ENCODE measurements at regions not wholly inside any gene's neighbourhood (a gene's known extent, or its start where the extent isn't known, plus 50 kb on each side); places are given as distances from the start of the nearest gene placed in this dataset.

DNA sequence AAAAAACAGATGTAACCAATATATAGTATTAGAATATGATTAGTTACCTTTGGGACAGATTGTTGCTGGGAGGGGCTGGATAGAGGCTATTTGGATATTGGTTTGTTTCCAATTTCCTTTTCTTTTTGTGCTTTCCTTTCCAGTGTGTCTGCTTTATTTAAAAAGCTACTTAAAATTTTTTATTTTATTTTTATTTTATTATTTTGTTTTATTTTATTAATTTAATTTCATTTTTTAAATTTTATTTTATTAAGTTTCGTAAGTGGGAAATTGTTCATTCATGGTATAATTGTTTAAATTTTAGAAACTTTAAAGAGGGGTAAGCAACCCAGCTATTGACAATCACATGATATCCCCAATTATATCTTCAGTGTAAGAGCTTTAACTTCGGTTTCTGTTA, 2077.0 kb upstream of the PCDH20 start:
- H3K27ac ChIP-seq: no peak overlapping the region
- DNase-seq (ENCODE audit: low spot score): no peak
- POLR2A ChIA-PET (ENCODE audit: low non-redundant PET): no interaction called here
- TF ChIP-seq, protein P1, sequence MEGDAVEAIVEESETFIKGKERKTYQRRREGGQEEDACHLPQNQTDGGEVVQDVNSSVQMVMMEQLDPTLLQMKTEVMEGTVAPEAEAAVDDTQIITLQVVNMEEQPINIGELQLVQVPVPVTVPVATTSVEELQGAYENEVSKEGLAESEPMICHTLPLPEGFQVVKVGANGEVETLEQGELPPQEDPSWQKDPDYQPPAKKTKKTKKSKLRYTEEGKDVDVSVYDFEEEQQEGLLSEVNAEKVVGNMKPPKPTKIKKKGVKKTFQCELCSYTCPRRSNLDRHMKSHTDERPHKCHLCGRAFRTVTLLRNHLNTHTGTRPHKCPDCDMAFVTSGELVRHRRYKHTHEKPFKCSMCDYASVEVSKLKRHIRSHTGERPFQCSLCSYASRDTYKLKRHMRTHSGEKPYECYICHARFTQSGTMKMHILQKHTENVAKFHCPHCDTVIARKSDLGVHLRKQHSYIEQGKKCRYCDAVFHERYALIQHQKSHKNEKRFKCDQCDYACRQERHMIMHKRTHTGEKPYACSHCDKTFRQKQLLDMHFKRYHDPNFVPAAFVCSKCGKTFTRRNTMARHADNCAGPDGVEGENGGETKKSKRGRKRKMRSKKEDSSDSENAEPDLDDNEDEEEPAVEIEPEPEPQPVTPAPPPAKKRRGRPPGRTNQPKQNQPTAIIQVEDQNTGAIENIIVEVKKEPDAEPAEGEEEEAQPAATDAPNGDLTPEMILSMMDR (conservative IDR thresholded peaks at IDR 0.05; ENCODE audit: low read depth): no peak
- CTCF ChIA-PET: no interaction called here

DNA sequence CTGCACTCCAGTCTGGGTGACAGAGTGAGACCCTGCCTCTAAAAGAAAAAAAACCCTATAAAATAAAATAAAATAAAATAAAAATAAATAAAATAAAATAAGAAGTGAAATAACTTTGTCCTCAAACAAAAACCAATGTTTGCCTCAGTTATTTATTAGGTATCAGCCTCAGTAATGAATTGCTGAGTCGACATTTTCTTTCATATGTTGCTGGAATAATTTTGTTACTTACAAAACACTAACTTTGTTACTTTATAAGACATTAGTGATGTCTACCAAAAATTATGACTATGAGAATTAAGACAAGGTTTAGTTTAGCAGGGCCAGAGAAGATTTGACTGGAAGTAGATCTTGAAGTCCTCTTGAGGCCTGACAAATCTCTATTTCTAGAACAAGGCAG, 2074.5 kb upstream of the PCDH20 start:
- TF ChIP-seq, protein P1 (conservative IDR thresholded peaks at IDR 0.05; ENCODE audit: low read depth): no peak
- ChIA-PET CTCF (no interaction called here), POLR2A (ENCODE audit: low non-redundant PET) (no interaction called here)

DNA sequence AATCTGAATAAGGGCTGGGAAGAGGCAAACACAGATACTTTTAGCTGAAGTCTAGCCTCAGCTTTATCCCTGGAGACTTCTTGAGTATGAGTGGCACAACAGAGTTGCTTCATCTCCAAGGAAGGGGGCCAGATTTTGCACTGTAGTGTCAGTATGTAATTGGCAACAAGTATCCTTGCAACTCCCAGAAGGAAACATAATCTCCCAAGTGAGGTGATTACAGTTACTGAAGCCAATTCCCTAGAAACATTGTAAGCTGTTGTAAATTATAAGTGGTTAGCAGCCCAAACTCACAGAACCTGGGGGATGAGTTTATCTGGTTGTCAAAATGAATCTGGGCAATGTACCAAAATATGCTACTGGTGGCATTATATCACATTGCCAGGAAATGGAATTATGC, 2065.7 kb upstream of the PCDH20 start:
- ChIA-PET CTCF (no interaction called here), POLR2A (ENCODE audit: low non-redundant PET) (no interaction called here)
- TF ChIP-seq, protein P1 (conservative IDR thresholded peaks at IDR 0.05; ENCODE audit: low read depth): no peak
- H3K27ac ChIP-seq: no peak overlapping the region
- no peak for DNase-seq (ENCODE audit: low spot score)

More for the DNA sequence above, 2074.5 kb upstream of the PCDH20 start:
- H3K27ac ChIP-seq: no peak overlapping the region
- no peak for DNase-seq (ENCODE audit: low spot score)

- no peak for DNase-seq (ENCODE audit: low spot score)
- H3K27ac ChIP-seq: no peak overlapping the region
- ChIA-PET CTCF (no interaction called here), POLR2A (ENCODE audit: low non-redundant PET) (no interaction called here)
- TF ChIP-seq, protein P1 (conservative IDR thresholded peaks at IDR 0.05; ENCODE audit: low read depth): no peak
Measured at GRCh38 chr13:63472711-63473110, 2057.1 kb upstream of the PCDH20 start.

DNA sequence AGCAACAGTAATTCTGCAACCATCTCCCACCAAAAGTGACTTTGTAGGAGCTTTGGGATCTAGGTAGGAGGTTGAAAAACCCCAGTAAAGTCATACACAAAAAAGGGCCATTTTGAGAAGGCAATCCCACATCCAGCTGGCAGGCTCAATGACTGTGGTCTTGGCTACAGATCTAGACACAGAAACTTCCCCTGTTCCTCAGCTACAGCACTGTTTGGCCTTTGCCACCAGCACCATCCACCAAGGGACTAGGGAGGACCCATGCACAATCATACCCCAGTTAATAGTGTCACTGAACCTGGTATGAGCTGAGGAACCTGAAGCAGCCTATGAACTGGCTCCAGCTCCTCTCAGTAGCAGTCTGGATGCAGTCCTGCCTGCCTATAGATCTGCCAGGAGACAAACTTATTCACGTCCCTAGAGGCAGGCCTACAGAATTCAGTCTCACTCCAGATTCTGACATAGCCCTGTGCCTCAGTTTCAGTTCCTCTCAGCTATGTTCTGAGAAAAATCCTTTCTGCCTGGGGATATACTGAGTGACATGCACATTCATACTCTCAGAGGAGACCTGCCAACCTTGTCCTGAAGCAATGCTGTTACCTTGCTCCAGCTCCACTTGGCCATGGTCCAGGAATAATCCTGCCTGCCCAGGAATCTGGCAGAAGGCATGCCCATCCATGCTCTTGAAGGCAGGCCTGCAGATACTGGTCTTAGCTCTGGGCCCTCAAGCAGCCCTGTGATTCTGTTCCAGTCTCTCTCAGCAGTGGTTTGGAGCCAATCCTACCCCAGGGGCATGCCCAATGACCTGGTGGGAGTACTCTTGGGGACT, 2048.3 kb upstream of the PCDH20 start:
- TF ChIP-seq, protein P1 (conservative IDR thresholded peaks at IDR 0.05; ENCODE audit: low read depth): no peak
- no peak for DNase-seq (ENCODE audit: low spot score)
- POLR2A ChIA-PET (ENCODE audit: low non-redundant PET): no interaction called here
- H3K27ac ChIP-seq: no peak overlapping the region
- CTCF ChIA-PET: interaction anchor here (0.6 kb wide), 1 partner anchor 1344 kb away, joined by 3 read pairs; no protein-coding TSS in a partner anchor

GRCh38 chr13:63460462-63461090, 2044.9 kb upstream of the PCDH20 start:
- no peak overlapping the region for H3K27ac ChIP-seq
- ChIA-PET POLR2A (ENCODE audit: low non-redundant PET) (no interaction called here), CTCF (no interaction called here)
- TF ChIP-seq, protein P1 (conservative IDR thresholded peaks at IDR 0.05; ENCODE audit: low read depth): no peak
- DNase-seq (ENCODE audit: low spot score): no peak
